Astrocyte of the cerebellum (primary cell): ENCODE measurements at regions not wholly inside any gene's neighbourhood (a gene's known extent, or its start where the extent isn't known, plus 50 kb on each side); places are given as distances from the start of the nearest gene placed in this dataset.

Experiments used
- DNase-seq: peaks from one replicate; pipeline ENCODE4 v3.0.0-alpha.2; 2011; ENCODE audit warnings: low read depth
- H3K4me3 ChIP-seq: 2 replicates; pipeline ENCODE4 v1.5.1; 2011; ENCODE audit warnings: mild to moderate bottlenecking, low read depth, low read length, moderate library complexity
- CTCF ChIP-seq: IDR thresholded peaks from 2 replicates; pipeline ENCODE4 v1.5.1; 2012; ENCODE audit warnings: low read length, low read depth, moderate library complexity, mild to moderate bottlenecking; ENCODE audit errors: missing control alignments
- in situ Hi-C: cut with HindIII; loops from 2 replicates; pipeline ENCODE4 v1.10.0; 2017; ENCODE audit warnings: low sequenced_read_pairs

- no peak for DNase-seq
- no peak overlapping the region for H3K4me3 ChIP-seq
- in situ Hi-C loops: no loop called here
- TF ChIP-seq CTCF: peak; percentile 22
These were observed 666.3 kb downstream of the DNAH5 start for GRCh38 chr5:13278148-13278547.

- H3K4me3 ChIP-seq: no peak overlapping the region
- in situ Hi-C loops: no loop called here
- DNase-seq: peak; percentile 4
- no peak for TF ChIP-seq CTCF
These were observed 668.3 kb downstream of the DNAH5 start for GRCh38 chr5:13276156-13276555.

- H3K4me3 ChIP-seq: no peak overlapping the region
- in situ Hi-C loops: no loop called here
- DNase-seq: no peak
- no peak for TF ChIP-seq CTCF
These were observed 680.8 kb downstream of the DNAH5 start for GRCh38 chr5:13263701-13264100.

- in situ Hi-C loops: no loop called here
- H3K4me3 ChIP-seq: no peak overlapping the region
- TF ChIP-seq CTCF: no peak
- DNase-seq: no peak
These were observed 691.4 kb downstream of the DNAH5 start for GRCh38 chr5:13253111-13253510.

GRCh38 chr5:13252699-13253098 lies 691.8 kb downstream of the DNAH5 start:
- TF ChIP-seq CTCF: no peak
- H3K4me3 ChIP-seq: no peak overlapping the region
- no peak for DNase-seq
- in situ Hi-C loops: no loop called here

GRCh38 chr5:13251623-13252376 lies 692.7 kb downstream of the DNAH5 start:
- TF ChIP-seq CTCF: no peak
- in situ Hi-C loops: no loop called here
- no peak overlapping the region for H3K4me3 ChIP-seq
- no peak for DNase-seq
